ENCODE measurements at regions not wholly inside any gene's neighbourhood (a gene's known extent, or its start where the extent isn't known, plus 50 kb on each side); places are given as distances from the start of the nearest gene placed in this dataset.
"Not testable (repeated sequence)": the region's sequence is repeated elsewhere in the genome, so short reads cannot be mapped to it uniquely, and the experiment has no call there.

DNA sequence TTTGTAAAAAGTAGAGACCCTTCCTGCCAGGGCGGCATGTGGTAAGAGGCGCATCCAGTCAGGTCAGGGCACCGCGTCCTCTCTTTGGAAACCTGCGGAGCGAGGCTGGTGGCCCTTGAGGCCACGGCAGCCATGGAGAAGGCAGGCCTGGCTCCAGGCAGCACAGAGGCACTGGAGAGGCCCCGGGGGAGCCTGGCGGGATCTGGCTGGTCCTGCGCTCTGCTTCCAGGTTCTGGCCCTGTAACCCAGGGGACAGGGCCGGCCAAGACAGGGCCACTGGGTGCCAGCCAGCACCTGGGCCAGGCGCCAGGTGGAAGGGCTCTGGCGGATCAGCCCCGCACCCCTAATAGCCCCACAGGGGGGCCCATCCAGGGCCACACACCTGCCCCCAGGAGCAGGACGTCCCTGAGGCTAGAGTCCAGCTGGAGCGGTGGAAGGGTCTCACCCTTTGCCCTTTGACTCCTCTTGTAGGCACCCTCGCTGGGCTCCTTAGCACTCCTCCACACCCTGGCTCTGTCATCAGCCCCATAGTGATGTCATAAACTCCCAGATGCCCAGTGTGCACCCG, 272.4 kb upstream of the NRSN1 start:
- intact Hi-C loops (cut with DNase I); H3K9me3 ChIP-seq (ENCODE audit: control insufficient read depth, low read length); ATAC-seq (ENCODE audit: low FRiP score); H3K4me3 ChIP-seq (ENCODE audit: low read length in 2 of 2); H3K4me1 ChIP-seq (ENCODE audit: control insufficient read depth in 1 of 2, insufficient read depth in 2 of 2, low read length in 2 of 2); H3K27ac ChIP-seq (ENCODE audit: low read depth in 1 of 2, low read length in 2 of 2); H3K36me3 ChIP-seq (ENCODE audit: control insufficient read depth in 1 of 2, insufficient read depth in 2 of 2, low read length in 1 of 2); H3K27me3 ChIP-seq (ENCODE audit: control insufficient read depth in 1 of 2, insufficient read depth in 2 of 2, low read length in 1 of 2): not testable (repeated sequence)
- WGBS, 2 donors = 96 to 97% methylated on average over 9 to 17 of the region's 18 CpGs
- DNase-seq = peak in 1 of 2 donors; percentile 53

DNA sequence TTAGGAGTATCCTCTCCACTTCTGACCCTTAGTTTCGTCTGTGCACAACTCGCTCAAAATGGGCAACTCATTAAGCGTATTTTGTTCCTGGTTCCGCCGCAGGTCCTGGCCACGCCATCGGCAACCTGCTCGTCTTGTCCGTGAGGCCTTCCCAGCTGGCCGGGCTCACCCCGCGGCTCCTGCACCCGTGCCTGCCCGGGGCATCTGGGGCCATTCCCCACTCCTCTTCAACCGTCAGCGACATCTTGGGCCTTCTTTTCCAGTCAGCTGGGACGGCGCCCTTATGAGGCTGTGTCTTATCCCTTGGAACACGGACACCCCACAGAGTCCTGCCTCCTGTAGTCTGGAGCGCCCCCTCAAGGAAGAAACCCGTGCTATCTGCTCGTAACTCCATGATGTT, 271.9 kb upstream of the NRSN1 start:
- H3K27me3 ChIP-seq (ENCODE audit: control insufficient read depth in 1 of 2, insufficient read depth in 2 of 2, low read length in 1 of 2); H3K36me3 ChIP-seq (ENCODE audit: control insufficient read depth in 1 of 2, insufficient read depth in 2 of 2, low read length in 1 of 2); H3K4me3 ChIP-seq (ENCODE audit: low read length in 2 of 2); DNase-seq; ATAC-seq (ENCODE audit: low FRiP score); H3K4me1 ChIP-seq (ENCODE audit: control insufficient read depth in 1 of 2, insufficient read depth in 2 of 2, low read length in 2 of 2); H3K27ac ChIP-seq (ENCODE audit: low read depth in 1 of 2, low read length in 2 of 2); H3K9me3 ChIP-seq (ENCODE audit: control insufficient read depth, low read length); intact Hi-C loops (cut with DNase I): not testable (repeated sequence)
- WGBS, 2 donors = 97 to 99% methylated on average over 19 to 22 of the region's 22 CpGs

DNA sequence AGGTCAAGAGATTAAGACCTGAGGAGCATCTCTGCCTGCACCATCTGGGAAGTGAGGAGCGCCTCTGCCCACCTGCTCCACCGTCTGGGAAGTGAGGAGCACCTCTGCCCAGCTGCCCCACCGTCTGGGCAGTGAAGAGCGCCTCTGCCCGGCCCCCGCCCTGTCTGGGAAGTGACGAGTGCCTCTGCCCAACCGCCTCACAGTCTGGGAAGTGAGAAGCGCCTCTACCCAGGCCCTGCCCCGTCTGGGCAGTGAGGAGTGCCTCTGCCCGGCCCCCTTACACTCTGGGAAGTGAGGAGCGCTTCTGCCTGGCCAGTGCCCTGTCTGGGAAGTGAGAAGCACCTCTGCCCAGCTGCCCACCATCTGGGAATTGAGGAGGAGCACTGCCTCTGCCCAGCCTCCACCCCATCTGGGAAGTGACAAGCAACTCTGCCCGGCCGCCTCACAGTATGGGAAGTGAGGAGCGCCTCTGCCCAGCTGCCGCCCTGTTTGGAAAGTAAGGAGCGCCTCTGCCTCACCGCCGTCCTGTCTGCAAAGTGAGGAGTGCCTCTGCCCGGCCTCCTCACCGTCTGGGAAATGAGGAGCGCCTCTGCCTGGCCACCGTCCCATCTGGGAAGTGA, 270.4 kb upstream of the NRSN1 start:
- Histone ChIP-seq H3K27me3 (ENCODE audit: control insufficient read depth in 1 of 2, insufficient read depth in 2 of 2, low read length in 1 of 2) (no peaks in the 10 kb centered on the region), H3K36me3 (ENCODE audit: control insufficient read depth in 1 of 2, insufficient read depth in 2 of 2, low read length in 1 of 2) (no peaks in the 10 kb centered on the region), H3K27ac (ENCODE audit: low read depth in 1 of 2, low read length in 2 of 2) (no peak overlapping the region), H3K9me3 (ENCODE audit: control insufficient read depth, low read length) (no peaks in the 10 kb centered on the region), H3K4me1 (ENCODE audit: control insufficient read depth in 1 of 2, insufficient read depth in 2 of 2, low read length in 2 of 2) (no peaks in the 10 kb centered on the region), H3K4me3 (ENCODE audit: low read length in 2 of 2) (no peak overlapping the region)
- peak in 1 of 2 donors; percentile 54 for DNase-seq
- intact Hi-C loops (cut with DNase I) = no loop called here
- WGBS, 2 donors = 92 to 98% methylated on average over 23 of the region's 23 CpGs
- ATAC-seq (ENCODE audit: low FRiP score) = no peak

DNA sequence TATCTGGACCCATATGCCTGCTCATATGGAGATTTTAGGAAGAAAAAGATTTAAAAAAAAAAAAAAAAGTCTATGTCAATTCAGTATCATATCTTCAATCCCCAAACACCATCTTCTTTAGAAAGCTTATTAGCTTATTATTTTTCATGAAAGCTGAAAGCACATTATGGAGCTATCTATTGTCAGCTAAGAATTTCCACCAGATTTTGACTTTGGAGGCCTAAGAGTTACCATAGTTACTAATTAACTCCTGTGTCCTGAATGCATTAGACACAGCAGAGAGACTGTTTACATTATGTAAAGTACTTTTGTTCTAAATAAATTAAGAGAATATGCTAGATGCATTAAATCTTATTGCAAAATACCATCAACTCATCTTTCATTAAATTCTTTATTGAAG, 255.5 kb upstream of the NRSN1 start:
- Histone ChIP-seq H3K9me3 (ENCODE audit: control insufficient read depth, low read length) (no peaks in the 10 kb centered on the region), H3K36me3 (ENCODE audit: control insufficient read depth in 1 of 2, insufficient read depth in 2 of 2, low read length in 1 of 2) (no peaks in the 10 kb centered on the region), H3K4me3 (ENCODE audit: low read length in 2 of 2) (no peak overlapping the region), H3K27me3 (ENCODE audit: control insufficient read depth in 1 of 2, insufficient read depth in 2 of 2, low read length in 1 of 2) (no peaks in the 10 kb centered on the region), H3K4me1 (ENCODE audit: control insufficient read depth in 1 of 2, insufficient read depth in 2 of 2, low read length in 2 of 2) (no peaks in the 10 kb centered on the region), H3K27ac (ENCODE audit: low read depth in 1 of 2, low read length in 2 of 2) (no peak overlapping the region)
- ATAC-seq (ENCODE audit: low FRiP score) (no peak), DNase-seq (no peak)
- intact Hi-C loops (cut with DNase I) = no loop called here

DNA sequence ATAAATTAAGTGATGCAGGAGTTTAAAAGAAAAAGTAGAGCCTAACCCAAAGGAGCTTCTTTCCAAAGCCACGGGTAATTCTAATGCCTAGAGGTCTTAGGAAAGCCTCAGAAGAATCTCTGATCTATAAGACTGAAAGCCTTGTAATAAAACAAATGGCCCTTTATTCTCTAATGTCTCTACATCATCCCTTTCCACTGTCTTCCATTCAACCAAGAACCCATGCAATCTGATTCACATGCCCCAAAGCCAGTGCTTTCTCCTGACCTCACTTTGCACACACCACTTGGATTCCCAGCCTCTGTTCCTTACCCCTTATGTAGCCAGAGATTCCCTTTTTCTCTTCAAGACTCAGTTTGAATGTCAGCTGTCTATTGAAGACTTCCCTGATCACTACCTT, 252.9 kb upstream of the NRSN1 start:
- no peaks in the 10 kb centered on the region for H3K27me3 ChIP-seq (ENCODE audit: control insufficient read depth in 1 of 2, insufficient read depth in 2 of 2, low read length in 1 of 2)
- no peak overlapping the region for H3K27ac ChIP-seq (ENCODE audit: low read depth in 1 of 2, low read length in 2 of 2)
- no peaks in the 10 kb centered on the region for H3K9me3 ChIP-seq (ENCODE audit: control insufficient read depth, low read length)
- 92 to 95% methylated on average over 1 of the region's 1 CpG for WGBS, 2 donors
- intact Hi-C loops (cut with DNase I) = no loop called here
- ATAC-seq (ENCODE audit: low FRiP score) (no peak), DNase-seq (no peak)
- no peak overlapping the region for H3K4me3 ChIP-seq (ENCODE audit: low read length in 2 of 2)
- no peaks in the 10 kb centered on the region for H3K4me1 ChIP-seq (ENCODE audit: control insufficient read depth in 1 of 2, insufficient read depth in 2 of 2, low read length in 2 of 2)
- H3K36me3 ChIP-seq (ENCODE audit: control insufficient read depth in 1 of 2, insufficient read depth in 2 of 2, low read length in 1 of 2) = no peaks in the 10 kb centered on the region

DNA sequence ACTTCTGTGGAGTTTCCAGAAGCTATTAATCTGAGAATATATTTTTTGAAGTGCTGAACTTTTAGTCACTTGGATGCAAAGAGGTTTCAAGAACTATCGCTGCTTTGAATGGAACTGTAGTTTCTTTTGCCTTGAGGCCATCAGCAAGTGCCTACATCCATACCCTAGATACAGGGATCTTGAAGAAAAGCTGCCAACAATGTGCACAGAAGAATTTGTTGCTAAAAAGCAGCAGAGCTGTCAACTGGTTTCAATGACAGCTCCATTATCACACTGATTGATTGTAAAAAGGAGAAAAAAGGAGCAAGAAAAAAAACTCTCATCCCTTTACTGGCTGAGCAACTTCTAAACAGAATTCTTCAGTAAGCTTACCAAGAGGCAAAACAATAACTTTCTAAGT, 251.0 kb upstream of the NRSN1 start:
- H3K4me3 ChIP-seq (ENCODE audit: low read length in 2 of 2) = no peak overlapping the region
- intact Hi-C loops (cut with DNase I) = no loop called here
- no peaks in the 10 kb centered on the region for H3K36me3 ChIP-seq (ENCODE audit: control insufficient read depth in 1 of 2, insufficient read depth in 2 of 2, low read length in 1 of 2)
- no peaks in the 10 kb centered on the region for H3K4me1 ChIP-seq (ENCODE audit: control insufficient read depth in 1 of 2, insufficient read depth in 2 of 2, low read length in 2 of 2)
- DNase-seq (no peak), ATAC-seq (ENCODE audit: low FRiP score) (no peak)
- no peaks in the 10 kb centered on the region for H3K9me3 ChIP-seq (ENCODE audit: control insufficient read depth, low read length)
- WGBS, 2 donors = 47 to 58% methylated on average over 1 of the region's 1 CpG
- H3K27ac ChIP-seq (ENCODE audit: low read depth in 1 of 2, low read length in 2 of 2) = no peak overlapping the region
- no peaks in the 10 kb centered on the region for H3K27me3 ChIP-seq (ENCODE audit: control insufficient read depth in 1 of 2, insufficient read depth in 2 of 2, low read length in 1 of 2)

DNA sequence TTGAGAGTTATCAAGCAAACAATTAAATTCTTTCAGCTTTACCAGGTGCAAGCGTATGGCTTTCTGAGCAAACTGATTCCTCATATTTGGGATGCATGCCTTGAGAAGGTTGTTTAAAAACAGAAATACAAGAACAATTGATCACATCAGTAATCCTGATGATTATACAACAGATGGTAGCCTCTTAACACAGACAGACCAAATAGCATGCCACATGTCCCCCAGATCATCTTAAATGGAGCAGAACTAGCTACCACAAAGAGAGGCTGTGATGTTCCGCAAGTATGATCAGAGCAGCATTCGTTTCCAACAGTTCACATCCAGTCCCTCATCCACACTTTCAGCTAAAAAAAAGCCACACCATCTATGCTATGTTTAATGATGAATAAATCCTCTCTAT, 246.2 kb upstream of the NRSN1 start:
- intact Hi-C loops (cut with DNase I) = no loop called here
- DNase-seq = no peak
- 91 to 93% methylated on average over 3 of the region's 3 CpGs for WGBS, 2 donors

DNA sequence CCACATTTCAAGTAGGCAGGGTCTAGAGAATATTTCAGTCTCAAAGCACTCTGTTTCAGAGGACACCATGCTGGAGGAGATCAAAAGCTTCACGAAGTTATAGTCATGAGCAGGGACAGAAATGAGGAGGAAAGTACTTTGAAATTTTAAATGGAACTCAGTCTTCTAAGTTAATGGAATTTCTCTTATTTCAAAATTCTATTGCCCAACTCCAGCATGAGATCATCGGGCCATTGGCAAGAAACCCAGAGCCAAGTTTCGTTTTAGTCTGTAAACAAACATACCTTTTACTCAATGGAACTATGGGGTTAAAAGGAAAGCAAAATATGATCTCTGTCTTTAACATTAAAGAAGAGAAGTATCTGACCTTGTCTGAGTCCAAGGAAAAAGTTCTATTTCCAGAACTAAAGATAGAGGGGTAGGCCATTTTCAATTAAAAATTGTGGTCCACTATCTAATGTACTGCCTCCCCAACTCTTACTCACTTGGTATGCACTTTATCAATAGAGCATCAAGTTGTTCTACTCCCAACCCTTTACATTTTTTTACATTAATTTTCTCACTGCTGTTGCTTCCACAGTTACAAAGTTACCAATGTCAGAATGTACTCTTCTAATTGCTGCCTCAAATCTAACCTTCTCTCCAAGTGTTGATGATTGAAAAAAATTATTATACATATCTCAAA, 235.3 kb upstream of the NRSN1 start:
- 44 to 63% methylated on average over 3 of the region's 3 CpGs for WGBS, 2 donors
- Histone ChIP-seq H3K4me3 (ENCODE audit: low read length in 2 of 2) (no peak overlapping the region), H3K36me3 (ENCODE audit: control insufficient read depth in 1 of 2, insufficient read depth in 2 of 2, low read length in 1 of 2) (no peaks in the 10 kb centered on the region), H3K27me3 (ENCODE audit: control insufficient read depth in 1 of 2, insufficient read depth in 2 of 2, low read length in 1 of 2) (no peaks in the 10 kb centered on the region), H3K27ac (ENCODE audit: low read depth in 1 of 2, low read length in 2 of 2) (no peak overlapping the region), H3K4me1 (ENCODE audit: control insufficient read depth in 1 of 2, insufficient read depth in 2 of 2, low read length in 2 of 2) (no peaks in the 10 kb centered on the region), H3K9me3 (ENCODE audit: control insufficient read depth, low read length) (no peaks in the 10 kb centered on the region)
- ATAC-seq (ENCODE audit: low FRiP score) (no peak), DNase-seq (no peak)
- intact Hi-C loops (cut with DNase I) = no loop called here

More for the DNA sequence above, 246.2 kb upstream of the NRSN1 start:
- H3K9me3 ChIP-seq (ENCODE audit: control insufficient read depth, low read length) = no peaks in the 10 kb centered on the region
- H3K4me1 ChIP-seq (ENCODE audit: control insufficient read depth in 1 of 2, insufficient read depth in 2 of 2, low read length in 2 of 2) = no peaks in the 10 kb centered on the region
- no peaks in the 10 kb centered on the region for H3K36me3 ChIP-seq (ENCODE audit: control insufficient read depth in 1 of 2, insufficient read depth in 2 of 2, low read length in 1 of 2)
- no peak overlapping the region for H3K27ac ChIP-seq (ENCODE audit: low read depth in 1 of 2, low read length in 2 of 2)
- ATAC-seq (ENCODE audit: low FRiP score) = no peak
- no peaks in the 10 kb centered on the region for H3K27me3 ChIP-seq (ENCODE audit: control insufficient read depth in 1 of 2, insufficient read depth in 2 of 2, low read length in 1 of 2)
- no peak overlapping the region for H3K4me3 ChIP-seq (ENCODE audit: low read length in 2 of 2)
